ENCODE measurements at regions not wholly inside any gene's neighbourhood (a gene's known extent, or its start where the extent isn't known, plus 50 kb on each side); places are given as distances from the start of the nearest gene placed in this dataset.

DNA sequence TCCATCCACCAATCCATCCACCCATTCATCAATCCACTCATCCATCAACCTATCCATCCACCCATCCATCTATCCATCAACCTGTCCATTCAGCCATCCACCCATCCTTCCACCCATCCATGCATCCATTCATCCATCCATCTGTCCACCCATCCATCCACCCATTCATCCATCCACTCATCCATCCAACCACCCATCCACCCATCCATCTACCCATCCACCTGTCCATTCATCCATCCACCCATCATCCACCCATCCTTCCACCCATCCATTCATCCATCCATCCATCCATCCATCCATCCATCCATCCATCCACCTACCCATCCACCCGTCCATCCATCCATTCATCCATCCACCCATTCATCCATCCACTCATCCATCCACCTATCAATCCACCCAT, 195.8 kb downstream of the NXNL2 start:
- TF ChIP-seq, protein P1, sequence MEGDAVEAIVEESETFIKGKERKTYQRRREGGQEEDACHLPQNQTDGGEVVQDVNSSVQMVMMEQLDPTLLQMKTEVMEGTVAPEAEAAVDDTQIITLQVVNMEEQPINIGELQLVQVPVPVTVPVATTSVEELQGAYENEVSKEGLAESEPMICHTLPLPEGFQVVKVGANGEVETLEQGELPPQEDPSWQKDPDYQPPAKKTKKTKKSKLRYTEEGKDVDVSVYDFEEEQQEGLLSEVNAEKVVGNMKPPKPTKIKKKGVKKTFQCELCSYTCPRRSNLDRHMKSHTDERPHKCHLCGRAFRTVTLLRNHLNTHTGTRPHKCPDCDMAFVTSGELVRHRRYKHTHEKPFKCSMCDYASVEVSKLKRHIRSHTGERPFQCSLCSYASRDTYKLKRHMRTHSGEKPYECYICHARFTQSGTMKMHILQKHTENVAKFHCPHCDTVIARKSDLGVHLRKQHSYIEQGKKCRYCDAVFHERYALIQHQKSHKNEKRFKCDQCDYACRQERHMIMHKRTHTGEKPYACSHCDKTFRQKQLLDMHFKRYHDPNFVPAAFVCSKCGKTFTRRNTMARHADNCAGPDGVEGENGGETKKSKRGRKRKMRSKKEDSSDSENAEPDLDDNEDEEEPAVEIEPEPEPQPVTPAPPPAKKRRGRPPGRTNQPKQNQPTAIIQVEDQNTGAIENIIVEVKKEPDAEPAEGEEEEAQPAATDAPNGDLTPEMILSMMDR (IDR thresholded peaks at IDR 0.05; ENCODE audit: low read length): no peak
- TF ChIP-seq EZH2 (IDR thresholded peaks at IDR 0.05; ENCODE audit: borderline replicate concordance, low read length): no peak

Data from OCI-LY1 (cell line).